Right atrium auricular region (tissue), 2 donors: ENCODE measurements at regions not wholly inside any gene's neighbourhood (a gene's known extent, or its start where the extent isn't known, plus 50 kb on each side); places are given as distances from the start of the nearest gene placed in this dataset.
A peak's percentile ranks its signal among the peaks of the same experiment; 100 is the strongest.

Experiments
- DNase-seq: peaks from one replicate; pipeline ENCODE4 v3.0.0-alpha.2; 2019; ENCODE audit warnings: low spot score
- H3K27ac ChIP-seq, 2 donors: fragments of 200-600 bp; sonication (generic); 1 replicate in 1 of 2; 2 replicates in 1 of 2; pipeline ENCODE4 v1.5.1; 2016 to 2019
- H3K27me3 ChIP-seq, 2 donors: fragments of 200-600 bp; sonication (generic); one replicate each; pipeline versions ENCODE4 v1.5.1 to v1.6.0; 2017 to 2019
- H3K36me3 ChIP-seq: fragments of 200-600 bp; sonication (generic); one replicate; pipeline ENCODE4 v1.5.1; 2016
- H3K4me1 ChIP-seq, 2 donors: fragments of 200-600 bp; sonication (generic); one replicate each; pipeline versions ENCODE4 v1.5.1 to v1.6.0; 2017 to 2019
- H3K4me3 ChIP-seq, 2 donors: fragments of 200-600 bp; sonication (generic); 1 replicate in 1 of 2; 2 replicates in 1 of 2; pipeline ENCODE4 v1.5.1; 2017 to 2019; ENCODE audit warnings: mild to moderate bottlenecking in 1 of 2, moderate library complexity in 1 of 2
- H3K9me3 ChIP-seq, 2 donors: fragments of 200-600 bp; sonication (generic); one replicate each; pipeline ENCODE4 v1.5.1; 2019
- CTCF ChIP-seq, 2 donors: fragments of 200-600 bp; sonication (generic); IDR thresholded peaks; one replicate each; pipeline ENCODE4 v1.5.1; 2019; ENCODE audit warnings: antibody characterized with exemption in 2 of 2

- no peak overlapping the region for H3K27ac ChIP-seq
- no peak for TF ChIP-seq CTCF (IDR thresholded peaks at IDR 0.05)
- no peaks in the 10 kb centered on the region for H3K27me3 ChIP-seq
- H3K4me1 ChIP-seq, result no peaks in the 10 kb centered on the region
- H3K9me3 ChIP-seq, result no peaks in the 10 kb centered on the region
- H3K4me3 ChIP-seq, result no peak overlapping the region
- no peaks in the 10 kb centered on the region for H3K36me3 ChIP-seq
- no peak for DNase-seq
Measured at GRCh38 chr21:38556390-38556789, 58.1 kb upstream of the ERG start.

GRCh38 chr21:38561205-38561604, 62.9 kb upstream of the ERG start:
- DNase-seq, result no peak
- H3K4me1 ChIP-seq, result no peaks in the 10 kb centered on the region
- no peak for TF ChIP-seq CTCF (IDR thresholded peaks at IDR 0.05)

GRCh38 chr21:38561613-38562581, 63.6 kb upstream of the ERG start:
- Histone ChIP-seq H3K4me1 (no peaks in the 10 kb centered on the region), H3K27me3 (no peaks in the 10 kb centered on the region), H3K36me3 (no peaks in the 10 kb centered on the region), H3K27ac (no peak overlapping the region), H3K9me3 (no peaks in the 10 kb centered on the region), H3K4me3 (no peak overlapping the region)
- TF ChIP-seq CTCF (IDR thresholded peaks at IDR 0.05), result no peak
- DNase-seq, result no peak

More at GRCh38 chr21:38561205-38561604, 62.9 kb upstream of the ERG start:
- no peaks in the 10 kb centered on the region for H3K9me3 ChIP-seq
- H3K36me3 ChIP-seq, result no peaks in the 10 kb centered on the region
- H3K27me3 ChIP-seq, result no peaks in the 10 kb centered on the region
- H3K27ac ChIP-seq, result no peak overlapping the region
- H3K4me3 ChIP-seq, result no peak overlapping the region

GRCh38 chr21:38567335-38567969, 69.2 kb upstream of the ERG start:
- DNase-seq, result no peak
- Histone ChIP-seq H3K4me3 (peak overlapping the region in 1 of 2 donors; percentile 10), H3K36me3 (no peaks in the 10 kb centered on the region), H3K27ac (no peak overlapping the region), H3K4me1 (no peaks in the 10 kb centered on the region), H3K27me3 (no peaks in the 10 kb centered on the region), H3K9me3 (no peaks in the 10 kb centered on the region)
- TF ChIP-seq CTCF (IDR thresholded peaks at IDR 0.05), result no peak

GRCh38 chr21:38567970-38568360, 69.7 kb upstream of the ERG start:
- H3K36me3 ChIP-seq, result no peaks in the 10 kb centered on the region
- no peak overlapping the region for H3K4me3 ChIP-seq
- DNase-seq, result no peak
- H3K9me3 ChIP-seq, result no peaks in the 10 kb centered on the region
- no peaks in the 10 kb centered on the region for H3K27me3 ChIP-seq
- H3K4me1 ChIP-seq, result no peaks in the 10 kb centered on the region
- no peak overlapping the region for H3K27ac ChIP-seq
- no peak for TF ChIP-seq CTCF (IDR thresholded peaks at IDR 0.05)
